AG20443 (cell line): ENCODE measurements at regions not wholly inside any gene's neighbourhood (a gene's known extent, or its start where the extent isn't known, plus 50 kb on each side); places are given as distances from the start of the nearest gene placed in this dataset.

Source experiments
- DNase-seq: peaks from one replicate; pipeline ENCODE4 v3.0.0; 2012; ENCODE audit warnings: low spot score, mixed read lengths

- DNase-seq, result no peak
Observed at GRCh38 chr2:221342388-221342787, 229.7 kb downstream of the EPHA4 start.

- DNase-seq, result no peak
Observed at GRCh38 chr2:221343524-221343923, 228.6 kb downstream of the EPHA4 start.

DNA sequence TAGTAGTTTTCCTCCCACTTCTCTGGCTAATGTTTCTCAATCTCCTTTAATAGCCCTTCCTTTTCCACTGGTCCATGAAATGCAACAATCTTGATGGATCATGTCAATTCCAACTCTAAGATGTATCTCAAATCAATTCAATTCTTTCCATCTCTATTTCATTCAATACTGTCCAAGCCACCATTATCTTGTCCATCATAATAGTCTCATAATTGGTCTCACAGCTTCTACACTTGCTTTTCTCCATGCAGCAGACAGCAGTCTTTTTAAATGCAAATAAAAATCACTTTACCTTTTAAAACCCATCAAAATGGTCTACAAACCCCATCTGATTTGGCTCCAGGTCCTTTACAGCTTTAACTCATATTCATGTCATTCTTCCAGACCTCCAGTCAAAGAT, 226.6 kb downstream of the EPHA4 start:
- no peak for DNase-seq

DNA sequence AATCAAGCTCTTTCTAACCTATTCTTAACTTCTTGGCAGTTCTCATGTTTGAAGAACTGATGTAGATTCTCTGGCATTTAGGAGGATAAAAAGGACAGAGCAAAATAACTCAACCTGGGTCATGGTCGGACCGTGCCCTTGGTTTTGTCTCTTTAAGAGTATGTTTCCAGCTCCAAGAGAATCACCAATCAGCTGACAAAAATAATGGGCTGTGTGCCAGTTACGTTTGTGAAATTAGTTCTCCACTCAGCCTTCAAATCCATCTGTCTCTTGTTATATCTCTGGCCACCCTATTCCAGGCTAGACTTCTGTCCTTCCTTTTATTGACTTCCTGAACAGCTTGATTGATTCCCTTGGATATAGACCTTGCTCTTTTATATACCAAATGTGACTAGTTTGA, 225.7 kb downstream of the EPHA4 start:
- DNase-seq, result no peak

GRCh38 chr2:221347471-221347870, 224.6 kb downstream of the EPHA4 start:
- peak; percentile 23 for DNase-seq

GRCh38 chr2:221350616-221351015, 221.5 kb downstream of the EPHA4 start:
- peak; percentile 14 for DNase-seq

- no peak for DNase-seq
Observed at GRCh38 chr2:221353201-221353600, 218.9 kb downstream of the EPHA4 start.

GRCh38 chr2:221360312-221360711, 211.8 kb downstream of the EPHA4 start:
- DNase-seq, result no peak

DNA sequence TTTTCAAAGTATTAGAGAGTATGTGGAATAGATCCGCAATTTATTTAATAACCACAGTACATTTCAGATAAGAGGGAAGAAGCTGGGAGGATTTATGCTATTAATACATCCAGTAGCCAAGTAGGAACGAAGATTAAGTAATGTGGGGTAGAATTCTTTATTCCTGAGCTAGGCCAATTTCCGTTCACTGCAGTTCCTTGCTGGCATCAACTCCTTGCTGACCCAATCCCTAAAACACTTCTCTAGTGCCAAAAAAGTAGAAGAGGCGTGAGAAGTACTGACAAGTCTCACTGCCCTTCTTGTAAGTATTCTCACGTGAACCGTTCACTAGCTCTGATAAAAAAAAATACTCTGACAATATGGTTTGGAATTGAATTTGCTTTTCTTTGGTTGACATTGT, 211.4 kb downstream of the EPHA4 start:
- DNase-seq, result peak; percentile 70

DNA sequence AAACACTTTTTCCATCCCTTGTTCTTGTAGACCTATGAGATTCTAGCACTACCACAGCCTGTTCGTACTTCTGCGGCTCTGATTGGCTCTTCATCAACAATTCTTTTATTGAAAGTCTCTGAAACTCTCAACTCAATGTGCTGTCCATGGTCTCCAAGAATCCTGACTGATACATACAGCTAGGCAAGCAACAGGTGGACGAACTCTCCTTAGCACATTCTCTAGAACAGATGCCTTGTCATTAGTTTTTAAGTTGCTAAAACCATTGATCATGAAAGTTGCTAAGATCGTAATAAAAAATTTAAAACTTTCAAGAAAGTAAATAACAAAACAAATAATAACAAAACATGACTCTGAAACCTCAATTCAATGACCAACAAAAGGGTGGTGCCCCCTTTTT, 210.5 kb downstream of the EPHA4 start:
- DNase-seq, result no peak

GRCh38 chr2:221364672-221365071, 207.4 kb downstream of the EPHA4 start:
- no peak for DNase-seq
